HG02763 (cell line): ENCODE measurements at regions not wholly inside any gene's neighbourhood (a gene's known extent, or its start where the extent isn't known, plus 50 kb on each side); places are given as distances from the start of the nearest gene placed in this dataset.

Experiments used
- ATAC-seq: cut with Tn5 transposase; IDR thresholded peaks from one replicate; pipeline ENCODE4 v1.9.1; 2021; ENCODE audit warnings: mild to moderate bottlenecking, moderate library complexity; ENCODE audit not compliant: unreplicated experiment

GRCh38 chr13:104372095-104372655 is 1306.0 kb upstream of the SLC10A2 start:
- ATAC-seq = no peak

- no peak for ATAC-seq
Observed at GRCh38 chr13:104365430-104365829, 1299.2 kb upstream of the SLC10A2 start.

DNA sequence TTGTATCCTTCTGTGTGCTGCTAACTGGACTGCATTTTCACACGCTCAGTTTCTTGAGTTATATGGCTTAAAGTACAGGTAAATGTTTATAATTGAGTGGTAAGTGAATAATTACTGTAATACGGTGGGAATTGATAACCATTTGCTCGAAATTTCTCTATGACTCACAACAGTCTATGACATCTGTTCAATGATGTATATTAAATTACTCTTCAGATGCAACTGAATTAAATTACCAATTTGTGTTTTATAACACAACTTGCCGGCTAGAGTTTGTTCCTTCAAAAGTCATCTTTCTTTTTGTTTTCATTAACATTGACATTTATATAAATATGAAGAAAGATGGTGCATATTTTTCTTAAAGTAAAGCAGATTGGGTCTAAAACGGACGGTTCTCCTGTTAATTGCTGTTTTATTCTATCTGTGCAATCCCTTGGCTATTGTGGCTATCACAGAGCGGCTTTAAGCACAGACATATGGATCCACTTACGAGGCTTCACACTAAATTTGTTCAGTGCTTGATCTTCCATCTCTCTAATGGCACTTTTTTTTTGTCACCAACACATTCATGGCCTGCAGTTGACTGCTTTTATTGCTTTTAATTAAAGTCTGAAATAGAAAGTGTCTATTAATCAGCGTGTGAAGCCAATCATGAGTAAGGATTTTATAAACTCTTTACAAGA is 1291.6 kb upstream of the SLC10A2 start:
- ATAC-seq = no peak

- ATAC-seq = no peak
Observed at GRCh38 chr13:104357174-104357573, 1291.0 kb upstream of the SLC10A2 start.

DNA sequence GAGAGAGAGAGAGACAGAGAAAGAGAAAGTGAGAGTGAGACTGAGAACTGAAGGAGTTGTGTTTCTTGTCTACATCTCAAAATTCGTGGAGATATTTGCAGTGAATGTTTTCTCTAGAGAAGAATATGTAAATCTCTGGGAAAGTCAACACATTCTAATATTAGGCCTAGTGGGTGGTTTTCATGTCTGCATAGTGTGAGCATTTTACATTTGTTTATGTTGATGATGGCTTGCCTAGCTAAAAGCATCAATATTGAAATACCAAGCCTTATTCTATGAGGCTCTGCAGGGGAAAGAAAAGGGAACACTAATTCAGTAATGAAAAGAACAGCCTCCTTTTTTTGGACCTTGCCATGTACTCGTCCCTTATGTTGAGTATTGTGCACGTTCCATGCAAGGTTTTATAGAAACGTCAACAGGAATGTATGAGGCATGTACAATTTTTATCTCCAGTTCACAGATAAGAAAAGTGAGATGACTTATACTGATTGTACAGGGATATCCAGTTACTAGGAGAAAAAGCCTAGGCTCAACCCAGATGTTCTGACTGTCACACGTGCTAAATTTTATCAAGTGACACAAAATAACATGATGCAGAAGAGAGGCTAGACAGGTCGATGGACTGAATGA is 1288.9 kb upstream of the SLC10A2 start:
- no peak for ATAC-seq

- ATAC-seq = no peak
Observed at GRCh38 chr13:104327211-104327610, 1261.0 kb upstream of the SLC10A2 start.

DNA sequence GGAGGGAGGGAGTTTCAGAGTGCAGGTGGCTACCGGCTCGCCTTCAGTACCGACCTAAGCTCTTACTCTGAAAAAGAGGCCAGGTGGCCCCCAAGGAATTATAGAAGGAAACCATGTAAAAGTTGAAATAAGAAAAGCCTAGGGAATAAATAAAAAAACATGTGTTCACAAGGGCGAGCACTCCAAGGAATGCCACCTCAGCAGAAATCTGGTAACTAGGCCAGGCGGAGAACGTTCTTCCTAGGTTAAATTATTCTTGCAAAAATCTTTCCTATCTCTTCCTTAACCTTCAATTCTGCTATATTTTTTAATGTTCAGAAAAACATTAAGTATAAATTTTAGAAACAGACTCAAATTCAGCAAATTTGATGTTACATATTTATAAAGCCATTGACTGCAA is 1260.3 kb upstream of the SLC10A2 start:
- ATAC-seq = no peak

- ATAC-seq = no peak
Observed at GRCh38 chr13:104321756-104322155, 1255.5 kb upstream of the SLC10A2 start.

DNA sequence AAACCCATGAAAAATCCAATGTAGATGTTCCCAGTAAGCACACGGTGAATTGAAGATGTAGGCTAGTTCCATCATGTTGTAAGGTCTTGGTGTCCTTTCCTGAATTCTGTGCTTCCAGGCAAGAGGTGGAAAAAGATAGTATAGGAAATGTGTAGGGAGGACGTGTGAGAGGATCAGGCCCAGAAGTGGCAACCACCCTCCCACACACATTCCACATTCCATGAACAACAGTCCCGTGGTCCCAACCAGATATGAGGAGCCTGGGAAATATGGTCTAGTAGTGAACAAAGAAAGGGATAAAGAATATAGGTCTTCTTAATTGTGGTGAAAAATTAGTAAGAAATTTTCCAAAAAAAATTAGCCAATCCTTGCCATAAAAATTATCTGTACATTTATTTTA is 1254.2 kb upstream of the SLC10A2 start:
- no peak for ATAC-seq

- no peak for ATAC-seq
Observed at GRCh38 chr13:104318121-104318520, 1251.9 kb upstream of the SLC10A2 start.

GRCh38 chr13:104315606-104316005 is 1249.4 kb upstream of the SLC10A2 start:
- ATAC-seq = no peak

GRCh38 chr13:104314926-104315535 is 1248.8 kb upstream of the SLC10A2 start:
- ATAC-seq = no peak

DNA sequence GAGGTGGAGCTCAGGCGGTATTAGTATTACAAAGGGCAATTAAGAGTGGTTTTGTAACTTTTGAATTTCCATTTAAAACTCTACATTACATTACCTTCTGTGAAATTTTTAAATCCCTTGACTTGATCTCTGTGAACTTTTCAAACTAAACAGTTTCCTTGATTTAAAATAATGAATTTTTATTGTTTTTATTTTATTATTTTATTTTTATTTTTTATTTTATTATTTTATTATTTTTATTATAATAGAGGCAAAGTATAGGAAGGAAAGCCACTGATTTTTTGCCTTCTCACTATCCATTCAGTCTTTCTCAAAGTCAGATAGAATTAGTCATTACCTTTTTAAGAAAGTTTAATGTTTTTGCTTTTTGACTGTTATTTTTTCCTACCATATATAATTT is 1248.1 kb upstream of the SLC10A2 start:
- no peak for ATAC-seq

GRCh38 chr13:104310861-104311260 is 1244.6 kb upstream of the SLC10A2 start:
- ATAC-seq = no peak

DNA sequence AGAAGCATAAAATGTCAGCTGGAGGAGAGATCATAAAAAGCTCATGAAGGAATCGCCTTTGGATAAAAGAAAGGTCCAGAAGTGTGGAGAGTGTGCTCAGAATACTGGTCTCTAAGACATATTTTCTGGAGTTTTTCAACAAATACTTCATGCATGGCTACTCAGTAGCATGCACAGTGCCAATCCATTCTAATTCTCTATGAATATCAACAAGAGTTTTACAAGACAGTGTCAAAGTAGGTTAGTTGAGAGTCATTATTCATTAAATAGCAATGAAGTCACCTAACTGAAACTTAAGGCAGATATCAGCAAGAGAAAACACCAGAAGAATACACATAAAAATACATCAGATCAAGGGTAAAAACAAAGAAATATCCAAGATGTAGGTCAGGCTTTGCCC is 1243.2 kb upstream of the SLC10A2 start:
- no peak for ATAC-seq

GRCh38 chr13:104301171-104301975 is 1235.2 kb upstream of the SLC10A2 start:
- ATAC-seq = no peak

DNA sequence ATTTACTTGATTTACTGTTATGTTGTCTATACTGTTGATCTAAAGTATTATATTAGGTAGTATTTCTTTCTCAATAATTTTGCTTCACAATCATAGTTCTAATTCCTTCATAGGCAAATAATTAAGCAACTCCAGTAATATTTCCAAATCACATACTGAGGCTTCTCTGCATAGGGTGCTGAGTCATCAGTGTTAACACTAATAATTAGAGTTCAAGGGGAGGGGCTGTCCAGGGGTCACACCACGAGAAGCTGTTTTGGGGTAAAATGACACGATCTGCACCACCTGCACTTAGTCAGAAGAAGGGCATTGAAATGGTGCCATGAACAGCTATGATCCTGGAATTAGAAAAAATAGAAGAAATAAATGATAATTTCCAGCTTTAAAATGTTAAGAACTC is 1230.9 kb upstream of the SLC10A2 start:
- no peak for ATAC-seq

- no peak for ATAC-seq
Observed at GRCh38 chr13:104296286-104296685, 1230.1 kb upstream of the SLC10A2 start.

DNA sequence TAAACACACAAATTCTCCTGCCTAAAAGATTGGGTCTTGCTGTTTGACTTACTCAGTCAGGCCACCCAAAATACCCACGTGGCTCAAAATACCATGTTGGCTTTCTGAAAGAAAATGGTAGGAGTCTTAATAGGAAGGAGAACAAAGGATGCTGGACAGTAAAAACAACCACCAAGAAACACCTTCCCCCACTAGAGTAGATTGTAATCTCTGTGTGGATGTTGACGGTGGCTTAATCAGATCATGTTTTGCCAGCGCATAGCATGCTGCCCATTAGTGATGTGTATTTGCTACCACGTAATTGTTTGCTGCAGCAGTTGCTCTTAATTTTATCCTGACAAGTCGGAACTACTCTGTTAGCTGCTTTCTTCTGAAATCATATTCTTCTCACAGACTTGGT is 1229.3 kb upstream of the SLC10A2 start:
- ATAC-seq = no peak

- ATAC-seq = no peak
Observed at GRCh38 chr13:104289400-104289799, 1223.2 kb upstream of the SLC10A2 start.

GRCh38 chr13:104288496-104288895 is 1222.3 kb upstream of the SLC10A2 start:
- no peak for ATAC-seq
